HUES48 (cell line): ENCODE measurements at regions not wholly inside any gene's neighbourhood (a gene's known extent, or its start where the extent isn't known, plus 50 kb on each side); places are given as distances from the start of the nearest gene placed in this dataset.
"Not testable (repeated sequence)": the region's sequence is repeated elsewhere in the genome, so short reads cannot be mapped to it uniquely, and the experiment has no call there.

ENCODE experiments used
- H3K27ac ChIP-seq: one replicate; pipeline ENCODE4 v1.7.0; 2013; ENCODE audit warnings: low read depth, low read length, inconsistent platforms
- H3K27me3 ChIP-seq: 2 replicates; pipeline ENCODE4 v1.6.1; 2013; ENCODE audit warnings: mild to moderate bottlenecking, low read length; ENCODE audit not compliant: control insufficient read depth, insufficient read depth
- H3K36me3 ChIP-seq: 2 replicates; pipeline ENCODE4 v1.6.1; 2013; ENCODE audit warnings: low read length; ENCODE audit not compliant: control insufficient read depth, insufficient read depth
- H3K4me1 ChIP-seq: 2 replicates; pipeline ENCODE4 v1.6.1; 2013; ENCODE audit warnings: mild to moderate bottlenecking, low read length; ENCODE audit not compliant: control insufficient read depth, insufficient read depth
- H3K4me3 ChIP-seq: 2 replicates; pipeline ENCODE4 v1.5.1; 2013; ENCODE audit warnings: mild to moderate bottlenecking, low read depth, low read length
- H3K9ac ChIP-seq: 2 replicates; pipeline ENCODE4 v1.6.1; 2013; ENCODE audit warnings: mild to moderate bottlenecking, low read depth, low read length, moderate library complexity
- H3K9me3 ChIP-seq: 2 replicates; pipeline ENCODE4 v1.6.1; 2013; ENCODE audit warnings: low read length; ENCODE audit not compliant: control insufficient read depth, insufficient read depth

GRCh38 chr1:61028136-61028535, 54.2 kb upstream of the NFIA start:
- Histone ChIP-seq H3K9me3 (no peaks in the 10 kb centered on the region), H3K27me3 (no peaks in the 10 kb centered on the region), H3K9ac (no peak overlapping the region), H3K27ac (no peak overlapping the region), H3K4me1 (no peaks in the 10 kb centered on the region), H3K36me3 (no peaks in the 10 kb centered on the region), H3K4me3 (no peak overlapping the region)

DNA sequence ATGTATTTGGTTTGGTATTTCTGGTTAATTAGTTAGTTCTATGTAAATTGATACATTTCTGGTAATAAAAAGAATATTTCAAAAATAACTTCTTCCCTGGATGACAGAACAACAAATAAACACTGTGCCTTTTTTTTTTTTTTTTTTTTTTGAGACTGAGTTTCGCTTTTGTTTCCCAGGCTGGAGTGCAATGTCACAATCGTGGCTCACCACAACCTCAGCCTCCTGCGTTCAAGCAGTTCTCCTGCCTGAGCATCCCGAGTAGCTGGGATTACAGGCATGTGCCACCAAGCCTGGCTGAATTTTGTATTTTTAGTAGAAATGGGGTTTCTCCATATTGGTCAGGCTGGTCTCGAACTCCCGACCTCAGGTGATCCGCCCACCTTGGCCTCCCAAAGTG, 64.3 kb upstream of the NFIA start:
- H3K9me3 ChIP-seq, H3K4me1 ChIP-seq, H3K36me3 ChIP-seq, H3K27ac ChIP-seq, H3K4me3 ChIP-seq, H3K27me3 ChIP-seq, H3K9ac ChIP-seq: not testable (repeated sequence)

DNA sequence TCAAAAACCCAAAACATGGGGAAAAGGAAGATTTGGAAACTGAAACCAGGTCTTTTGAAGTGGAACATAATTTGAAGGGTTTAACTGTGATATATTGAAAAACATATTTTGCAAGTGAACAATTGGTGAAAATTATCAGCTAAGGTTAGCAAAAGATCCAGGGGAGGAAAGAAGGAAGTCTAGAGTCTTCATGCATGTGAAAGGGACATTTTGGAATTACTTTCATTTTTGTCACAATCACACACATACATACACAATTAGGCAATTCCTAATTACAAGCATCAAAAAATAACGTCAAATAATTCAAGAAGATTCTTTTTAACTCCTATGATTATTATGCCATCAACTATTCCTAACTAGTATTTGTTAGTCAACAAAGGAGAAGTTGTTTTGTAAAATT, 64.7 kb upstream of the NFIA start:
- H3K27me3 ChIP-seq, result no peaks in the 10 kb centered on the region
- no peaks in the 10 kb centered on the region for H3K9me3 ChIP-seq
- no peaks in the 10 kb centered on the region for H3K36me3 ChIP-seq
- H3K4me1 ChIP-seq, result peaks cover 8% of the 10 kb centered on the region
- no peak overlapping the region for H3K27ac ChIP-seq
- no peak overlapping the region for H3K4me3 ChIP-seq
- H3K9ac ChIP-seq, result no peak overlapping the region

- H3K27me3 ChIP-seq, result no peaks in the 10 kb centered on the region
- H3K27ac ChIP-seq, result no peak overlapping the region
- H3K4me1 ChIP-seq, result peaks cover 8% of the 10 kb centered on the region
- H3K36me3 ChIP-seq, result no peaks in the 10 kb centered on the region
- no peak overlapping the region for H3K4me3 ChIP-seq
- H3K9ac ChIP-seq, result no peak overlapping the region
- no peaks in the 10 kb centered on the region for H3K9me3 ChIP-seq
Observed at GRCh38 chr1:61013946-61014667, 68.3 kb upstream of the NFIA start.

DNA sequence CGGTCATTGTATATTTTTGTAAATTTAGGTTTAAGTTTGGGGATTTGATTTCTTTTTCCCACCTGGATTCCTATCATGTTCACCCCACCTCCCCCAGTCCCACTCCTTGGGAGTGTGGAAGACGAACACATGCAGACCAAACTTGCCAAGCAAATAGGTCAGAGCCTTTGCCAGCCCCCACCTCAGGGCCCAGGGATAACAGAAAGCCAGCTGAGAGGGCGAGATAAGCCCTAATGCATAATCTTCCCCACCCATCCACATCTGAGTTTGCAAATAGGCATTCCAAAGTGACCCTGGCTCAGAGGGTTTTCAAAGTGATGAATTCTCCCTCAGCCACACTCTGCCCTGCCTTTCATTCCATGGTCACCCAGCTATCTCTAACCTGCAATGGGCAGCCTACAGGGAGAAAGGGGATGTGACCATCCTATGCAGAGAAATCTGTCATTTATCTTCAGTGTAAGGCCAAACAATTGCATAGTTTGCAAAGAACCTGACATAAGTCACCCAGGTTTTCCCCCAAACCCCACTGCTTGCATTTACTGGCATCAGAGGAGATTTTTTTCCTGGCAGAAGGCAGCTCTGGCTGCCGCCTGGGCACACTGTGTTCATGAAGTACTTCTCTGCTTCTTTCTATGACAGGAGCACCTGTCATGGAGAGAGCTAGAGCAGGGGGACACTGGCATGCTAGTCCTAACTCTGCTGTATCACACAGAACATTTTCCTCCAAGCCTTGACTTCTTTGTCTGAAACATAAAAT, 69.0 kb upstream of the NFIA start:
- H3K27me3 ChIP-seq, result no peaks in the 10 kb centered on the region
- H3K9me3 ChIP-seq, result no peaks in the 10 kb centered on the region
- H3K36me3 ChIP-seq, result no peaks in the 10 kb centered on the region
- peaks cover 8% of the 10 kb centered on the region for H3K4me1 ChIP-seq
- no peak overlapping the region for H3K9ac ChIP-seq
- no peak overlapping the region for H3K27ac ChIP-seq
- H3K4me3 ChIP-seq, result no peak overlapping the region

GRCh38 chr1:61012341-61012761, 70.0 kb upstream of the NFIA start:
- H3K27me3 ChIP-seq, result no peaks in the 10 kb centered on the region

DNA sequence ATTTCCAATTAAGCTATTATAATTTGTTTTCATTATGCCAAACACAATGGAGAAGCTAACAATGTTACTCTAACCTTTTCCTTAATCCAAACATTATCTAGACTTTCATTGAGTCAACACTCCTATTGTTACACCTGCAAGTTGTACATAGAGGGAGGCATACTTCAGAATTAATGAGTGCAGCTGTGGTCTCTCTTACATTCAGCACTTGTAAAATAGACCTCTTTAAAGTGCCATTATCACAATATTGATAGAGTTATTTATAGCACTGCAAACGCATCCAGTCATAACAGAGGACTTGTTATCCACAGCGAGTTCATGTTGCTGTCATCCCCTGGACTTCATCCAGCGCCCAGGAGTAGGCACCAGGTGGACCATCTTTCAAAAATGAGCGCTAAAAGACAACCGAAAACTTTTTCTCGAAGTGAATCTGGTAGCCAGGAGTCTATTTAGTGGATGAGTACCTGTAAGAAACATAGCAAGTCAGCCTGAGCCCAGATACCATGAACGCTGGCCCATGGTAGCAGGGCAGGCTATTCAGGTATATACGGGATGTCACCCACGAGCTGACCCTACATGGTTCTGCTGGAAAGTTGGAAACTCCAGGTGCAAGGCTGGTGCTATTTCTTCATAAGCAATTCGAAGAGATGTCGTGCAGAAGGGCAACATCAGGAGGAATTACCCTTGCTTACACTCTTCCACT, 70.6 kb upstream of the NFIA start:
- Histone ChIP-seq H3K4me1 (peaks cover 16% of the 10 kb centered on the region), H3K36me3 (no peaks in the 10 kb centered on the region), H3K9ac (no peak overlapping the region), H3K27ac (no peak overlapping the region), H3K27me3 (no peaks in the 10 kb centered on the region), H3K9me3 (no peaks in the 10 kb centered on the region), H3K4me3 (no peak overlapping the region)

More at GRCh38 chr1:61012341-61012761, 70.0 kb upstream of the NFIA start:
- no peaks in the 10 kb centered on the region for H3K9me3 ChIP-seq
- H3K4me1 ChIP-seq, result peaks cover 12% of the 10 kb centered on the region
- H3K4me3 ChIP-seq, result no peak overlapping the region
- H3K36me3 ChIP-seq, result no peaks in the 10 kb centered on the region
- no peak overlapping the region for H3K9ac ChIP-seq
- H3K27ac ChIP-seq, result no peak overlapping the region

DNA sequence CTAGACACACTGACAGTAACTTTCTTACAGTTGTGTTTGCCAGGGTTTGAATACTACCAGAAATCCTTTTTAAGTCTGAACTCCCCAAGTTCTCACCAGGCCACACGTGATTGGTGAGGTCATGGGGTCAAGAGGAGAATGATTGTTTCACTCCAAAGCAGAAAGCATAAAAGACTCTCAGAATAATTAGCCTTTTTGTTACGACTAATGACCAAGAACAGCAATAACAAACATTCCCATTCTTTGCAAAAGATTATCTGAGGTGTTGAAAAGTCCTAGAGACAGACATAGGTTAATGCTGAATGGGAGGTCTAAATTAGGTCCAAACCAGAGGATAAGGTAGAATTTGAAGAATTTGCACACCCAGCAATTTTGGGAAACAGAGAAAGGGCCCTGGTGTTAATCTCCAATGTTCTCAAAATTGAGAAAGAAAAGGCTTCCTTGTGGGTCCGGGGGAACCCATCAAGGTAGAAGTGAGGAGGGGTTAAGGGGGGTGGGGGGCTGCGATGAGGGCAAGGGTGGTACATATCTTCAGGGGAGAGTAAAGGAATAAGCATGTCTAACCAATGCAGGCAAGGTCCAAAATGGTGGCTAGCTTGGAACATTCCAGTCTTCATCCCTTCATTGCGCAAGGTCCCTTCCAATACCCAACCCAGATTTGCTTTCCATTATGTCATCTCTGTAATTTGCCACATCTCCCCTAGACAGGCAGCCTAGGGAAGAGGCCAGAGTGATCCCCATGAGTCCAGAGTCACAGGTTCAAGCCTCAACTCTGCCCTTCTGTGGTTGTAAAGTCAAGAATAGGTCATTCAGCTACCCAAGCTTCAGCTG, 74.6 kb upstream of the NFIA start:
- Histone ChIP-seq H3K4me3 (no peak overlapping the region), H3K9me3 (no peaks in the 10 kb centered on the region), H3K36me3 (no peaks in the 10 kb centered on the region), H3K4me1 (peaks cover 35% of the 10 kb centered on the region), H3K27me3 (no peaks in the 10 kb centered on the region), H3K27ac (no peak overlapping the region), H3K9ac (no peak overlapping the region)

DNA sequence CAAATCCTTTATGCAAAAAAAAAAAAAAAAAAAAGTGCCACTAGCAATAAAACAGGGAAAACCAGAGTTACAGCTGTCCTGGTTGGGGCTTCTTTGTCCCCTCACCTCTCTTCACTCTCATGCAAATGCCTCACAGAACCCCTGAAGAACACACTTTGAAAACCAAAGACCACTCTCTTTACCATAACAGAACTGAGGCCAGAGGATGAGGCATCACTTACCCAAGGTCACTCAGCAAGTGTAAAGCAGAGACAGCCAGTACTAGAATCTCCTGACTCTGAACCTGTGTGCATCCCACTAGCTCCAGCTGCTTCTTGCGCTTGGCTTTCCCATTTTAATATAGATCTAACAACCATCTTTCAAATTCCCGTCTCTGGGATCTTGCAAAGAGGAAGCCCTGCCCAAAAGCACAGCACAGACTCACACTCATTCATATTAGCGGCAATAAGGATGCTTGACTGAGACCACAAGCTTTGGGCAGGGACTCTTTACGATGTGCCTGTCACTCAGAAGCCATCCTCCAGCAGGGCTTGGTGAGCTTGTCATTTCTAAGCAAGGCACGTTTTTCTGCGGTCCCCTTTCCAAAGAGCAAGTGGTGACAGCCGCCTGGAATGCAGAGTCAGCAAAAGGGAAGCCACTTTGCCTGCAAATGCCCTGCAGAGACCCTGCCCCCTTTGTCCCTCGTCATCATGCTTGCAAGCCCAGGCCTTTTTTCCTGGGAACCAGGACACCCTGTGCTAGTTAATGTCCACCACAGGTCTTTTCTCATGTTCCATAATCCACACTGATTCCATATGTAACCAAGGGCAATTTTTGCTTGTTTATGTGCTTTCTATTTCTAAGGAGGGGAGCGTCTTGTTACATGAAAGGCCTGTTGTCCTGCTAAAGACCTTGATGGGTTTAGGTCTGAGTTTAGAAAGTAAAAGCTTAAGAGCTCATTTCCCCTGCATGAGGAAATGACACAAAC, 76.5 kb upstream of the NFIA start:
- H3K36me3 ChIP-seq, result no peaks in the 10 kb centered on the region
- no peaks in the 10 kb centered on the region for H3K27me3 ChIP-seq
- H3K9ac ChIP-seq, result no peak overlapping the region
- peak overlapping the region; percentile 35 for H3K4me3 ChIP-seq
- no peaks in the 10 kb centered on the region for H3K9me3 ChIP-seq
- peak overlapping the region; percentile 82 for H3K27ac ChIP-seq
- peaks cover 35% of the 10 kb centered on the region for H3K4me1 ChIP-seq
